Endothelial cell of umbilical vein (primary cell): ENCODE measurements at regions not wholly inside any gene's neighbourhood (a gene's known extent, or its start where the extent isn't known, plus 50 kb on each side); places are given as distances from the start of the nearest gene placed in this dataset.

ENCODE experiments used
- BruUV-seq: library from RNA; stranded (reverse); fragments of 400-500 nt; replicated peaks from 2 replicates; lab custom pipeline; 2021; lab: Mats Ljungman, UMichigan
- CTCF ChIA-PET: fragments of 300-600, 350-600 bp; sonication (Branson Sonifier 250); formaldehyde crosslinking; loops from one replicate; lab custom pipeline; 2021; ENCODE audit warnings: antibody characterized with exemption, inconsistent platforms; lab: Charles Lee
- POLR2A ChIA-PET: fragments of 300-600, 350-600 bp; sonication (Branson Sonifier 250); formaldehyde crosslinking; loops from one replicate; lab custom pipeline; 2021; ENCODE audit warnings: antibody characterized with exemption, inconsistent platforms; lab: Charles Lee
- DNase-seq: peaks from one replicate; pipeline ENCODE4 v3.0.0-alpha.2; 2011; ENCODE audit warnings: low read depth, low spot score
- FAIRE-seq: peaks from 2 replicates; lab custom pipeline; 2011; peaks lifted over from hg19 to GRCh38; lab: Jason Lieb, UNC
- H2AFZ ChIP-seq: 2 replicates; pipeline ENCODE4 v1.6.0; 2012; ENCODE audit warnings: low read depth, low read length, control low read depth, inconsistent platforms
- H3K27ac ChIP-seq: 2 replicates; pipeline ENCODE4 v1.5.1; 2011; ENCODE audit warnings: low read depth, mild to moderate bottlenecking, control low read depth, low read length, moderate library complexity; ENCODE audit not compliant: insufficient read depth
- H3K27me3 ChIP-seq, 2 experiments: 2 replicates each; pipeline versions ENCODE4 v1.6.0 to v1.6.1; 2011; ENCODE audit warnings: low read length in 2 of 2, mixed read lengths in 1 of 2; ENCODE audit not compliant: control insufficient read depth in 2 of 2, insufficient read depth in 2 of 2
- H3K36me3 ChIP-seq, 2 experiments: 2 replicates in 1 of 2; 3 replicates in 1 of 2; pipeline ENCODE4 v1.5.1; 2011; ENCODE audit warnings: low read length in 2 of 2, mild to moderate bottlenecking in 1 of 2, moderate library complexity in 1 of 2; ENCODE audit not compliant: control insufficient read depth in 2 of 2, insufficient read depth in 2 of 2; ENCODE audit errors: extremely low read depth in 1 of 2
- H3K4me1 ChIP-seq: 3 replicates; pipeline ENCODE4 v1.5.1; 2011; ENCODE audit warnings: mild to moderate bottlenecking, low read length; ENCODE audit not compliant: control insufficient read depth, insufficient read depth; ENCODE audit errors: extremely low read depth
- H3K4me2 ChIP-seq: 2 replicates; pipeline ENCODE4 v1.6.1; 2011; ENCODE audit warnings: low read length, control low read depth, mixed read lengths; ENCODE audit not compliant: insufficient read depth
- H3K4me3 ChIP-seq, 3 experiments: fragments of 200-600 bp in 1 of 3; sonication (generic), shearing (Covaris generic) in 1 of 3; replicated peaks in 1 of 3; 2 replicates each; pipeline ENCODE4 v1.5.1; 2011 to 2016; ENCODE audit warnings: control low read depth in 3 of 3, low read length in 3 of 3, mild to moderate bottlenecking in 2 of 3, inconsistent platforms in 1 of 3, low read depth in 1 of 3, moderate library complexity in 1 of 3; ENCODE audit not compliant: insufficient read depth in 1 of 3
- H3K79me2 ChIP-seq: 2 replicates; pipeline ENCODE4 v1.6.0; 2012; ENCODE audit warnings: low read length, inconsistent platforms; ENCODE audit not compliant: control insufficient read depth, insufficient read depth
- H3K9ac ChIP-seq: replicated peaks from 2 replicates; pipeline ENCODE3; 2011; ENCODE audit warnings: low read length, control low read depth; ENCODE audit not compliant: insufficient read depth; ENCODE audit errors: extremely low read depth
- H3K9me1 ChIP-seq: replicated peaks from 3 replicates; pipeline ENCODE4 v1.6.0; 2011; ENCODE audit warnings: mild to moderate bottlenecking, low read length; ENCODE audit not compliant: control insufficient read depth, insufficient read depth; ENCODE audit errors: extremely low read depth
- H3K9me3 ChIP-seq: replicated peaks from 2 replicates; pipeline ENCODE4 v1.5.1; 2012; ENCODE audit warnings: low read length, inconsistent platforms; ENCODE audit not compliant: control insufficient read depth, insufficient read depth
- H4K20me1 ChIP-seq: replicated peaks from 2 replicates; pipeline ENCODE3; 2011; ENCODE audit warnings: mild to moderate bottlenecking, low read length; ENCODE audit not compliant: control insufficient read depth, insufficient read depth; ENCODE audit errors: extremely low read depth
- CTCF ChIP-seq, 2 donors: IDR thresholded peaks; 1 replicate in 1 of 2; 2 replicates in 1 of 2; pipeline ENCODE4 v1.5.1; 2011; ENCODE audit warnings: low read length in 2 of 2, mild to moderate bottlenecking in 2 of 2, moderate library complexity in 2 of 2, control low read depth in 1 of 2, inconsistent platforms in 1 of 2, low read depth in 1 of 2; ENCODE audit not compliant: insufficient read depth in 1 of 2; ENCODE audit errors: extremely low read depth in 1 of 2
- EZH2 ChIP-seq: IDR thresholded peaks from 2 replicates; pipeline ENCODE4 v1.6.1; 2012; ENCODE audit warnings: borderline replicate concordance, low read depth, mild to moderate bottlenecking, moderate library complexity, low read length, inconsistent platforms; ENCODE audit not compliant: severe bottlenecking
- FOS ChIP-seq: IDR thresholded peaks from 2 replicates; pipeline ENCODE4 v1.6.1; 2011; ENCODE audit warnings: mild to moderate bottlenecking, low read length, moderate library complexity, borderline replicate concordance; ENCODE audit not compliant: insufficient read depth
- GATA2 ChIP-seq: IDR thresholded peaks from 2 replicates; pipeline ENCODE4 v1.7.0; 2011; ENCODE audit warnings: low read depth, mild to moderate bottlenecking, moderate library complexity, mixed read lengths, low read length; ENCODE audit not compliant: insufficient read length, insufficient read depth
- JUN ChIP-seq: IDR thresholded peaks from 2 replicates; pipeline ENCODE4 v1.6.1; 2011; ENCODE audit warnings: borderline replicate concordance, low read depth; ENCODE audit not compliant: insufficient read length, insufficient read depth
- MAX ChIP-seq: IDR thresholded peaks from 2 replicates; pipeline ENCODE4 v1.6.1; 2011; ENCODE audit not compliant: insufficient read depth, insufficient read length
- MYC ChIP-seq: IDR thresholded peaks from one replicate; pipeline ENCODE4 v1.6.1; 2011; ENCODE audit warnings: mild to moderate bottlenecking, low read depth, low read length
- POLR2A ChIP-seq: IDR thresholded peaks from 2 replicates; pipeline ENCODE4 v1.6.1; 2012; ENCODE audit warnings: low read depth, mild to moderate bottlenecking, control low read depth, low read length
- POLR2AphosphoS5 ChIP-seq: IDR thresholded peaks from 2 replicates; pipeline ENCODE4 v1.6.1; 2012; ENCODE audit warnings: low read depth, mild to moderate bottlenecking, control low read depth, low read length, moderate library complexity; ENCODE audit not compliant: insufficient read depth
- dilution Hi-C: fragments of 300-500 bp; cut with MboI; formaldehyde crosslinking; loops from one replicate; pipeline ENCODE4 v1.15.0; 2019; ENCODE audit warnings: low sequenced_read_pairs; ENCODE audit not compliant: extremely low pct_ligation_motif_present
- intact Hi-C: fragments of 100-400 bp; cut with micrococcal nuclease; formaldehyde crosslinking; loops from one replicate; pipeline ENCODE4 v1.10.0; 2022

GRCh38 chr11:16408619-16409018 lies 52.3 kb upstream of the SOX6 start:
- intact Hi-C loops, result no loop called here
- no peak for TF ChIP-seq EZH2
- no peak for TF ChIP-seq GATA2
- no peak for TF ChIP-seq MAX
- TF ChIP-seq MYC, result no peak
- TF ChIP-seq POLR2A, result no peak
- TF ChIP-seq JUN, result no peak
- no peak for TF ChIP-seq FOS
- no peak for TF ChIP-seq CTCF (IDR thresholded peaks at IDR 0.05; ENCODE audit: extremely low read depth in 1 of 2, insufficient read depth in 1 of 2, low read depth in 1 of 2, low read length in 2 of 2)
- TF ChIP-seq POLR2AphosphoS5, result no peak
- no peaks in the 10 kb centered on the region for H3K79me2 ChIP-seq
- no peak overlapping the region for H2AFZ ChIP-seq
- H3K4me2 ChIP-seq, result no peak overlapping the region
- H3K4me1 ChIP-seq, result no peaks in the 10 kb centered on the region
- no peak for FAIRE-seq
- no peaks in the 10 kb centered on the region for H3K27me3 ChIP-seq
- no peaks in the 10 kb centered on the region for H3K9me1 ChIP-seq
- H4K20me1 ChIP-seq, result no peaks in the 10 kb centered on the region
- BruUV-seq, result no TSS peak
- ChIA-PET POLR2A (no interaction called here), CTCF (no interaction called here)
- H3K27ac ChIP-seq, result no peak overlapping the region
- DNase-seq, result no peak
- H3K9ac ChIP-seq, result no peak overlapping the region
- H3K4me3 ChIP-seq, result no peak overlapping the region
- dilution Hi-C loops, result no loop called here
- no peaks in the 10 kb centered on the region for H3K9me3 ChIP-seq
- no peaks in the 10 kb centered on the region for H3K36me3 ChIP-seq
